Astrocyte of the spinal cord (primary cell): ENCODE measurements at regions not wholly inside any gene's neighbourhood (a gene's known extent, or its start where the extent isn't known, plus 50 kb on each side); places are given as distances from the start of the nearest gene placed in this dataset.
"Not testable (repeated sequence)": the region's sequence is repeated elsewhere in the genome, so short reads cannot be mapped to it uniquely, and the experiment has no call there.

Experiments used
- DNase-seq: peaks from one replicate; pipeline ENCODE4 v3.0.0; 2011; ENCODE audit warnings: low read depth, low spot score
- H3K4me3 ChIP-seq: 2 replicates; pipeline ENCODE4 v1.5.1; 2011; ENCODE audit warnings: low read depth, mild to moderate bottlenecking, low read length, moderate library complexity
- in situ Hi-C: cut with HindIII; loops from 2 replicates; pipeline ENCODE4 v1.10.0; 2017; ENCODE audit warnings: low sequenced_read_pairs
- TF ChIP-seq, protein P1 (sequence below): IDR thresholded peaks from 2 replicates; pipeline ENCODE4 v1.5.1; 2012; ENCODE audit warnings: low read depth, mild to moderate bottlenecking, low read length, inconsistent platforms

DNA sequence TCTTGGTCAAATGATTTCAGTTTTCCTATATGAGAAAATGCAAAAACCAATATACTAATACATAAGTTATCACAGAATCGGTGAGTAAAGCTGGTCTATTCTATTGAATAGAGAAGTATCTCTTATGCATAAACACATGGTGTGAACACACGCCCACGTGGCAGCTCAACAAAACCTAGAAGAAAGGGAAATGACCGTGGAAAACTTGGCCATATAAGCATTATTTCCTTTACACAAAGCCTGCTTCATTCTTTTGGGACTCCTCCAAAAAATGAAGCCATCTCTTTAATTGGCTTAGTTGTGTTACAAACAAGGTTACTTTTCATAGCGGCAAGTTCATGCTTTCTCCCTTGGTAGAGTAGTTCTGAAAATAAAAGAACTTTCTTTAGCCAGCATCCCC, 183.2 kb downstream of the TMEM161B start:
- no peak overlapping the region for H3K4me3 ChIP-seq
- in situ Hi-C loops, result no loop called here
- no peak for DNase-seq
- TF ChIP-seq, protein P1, sequence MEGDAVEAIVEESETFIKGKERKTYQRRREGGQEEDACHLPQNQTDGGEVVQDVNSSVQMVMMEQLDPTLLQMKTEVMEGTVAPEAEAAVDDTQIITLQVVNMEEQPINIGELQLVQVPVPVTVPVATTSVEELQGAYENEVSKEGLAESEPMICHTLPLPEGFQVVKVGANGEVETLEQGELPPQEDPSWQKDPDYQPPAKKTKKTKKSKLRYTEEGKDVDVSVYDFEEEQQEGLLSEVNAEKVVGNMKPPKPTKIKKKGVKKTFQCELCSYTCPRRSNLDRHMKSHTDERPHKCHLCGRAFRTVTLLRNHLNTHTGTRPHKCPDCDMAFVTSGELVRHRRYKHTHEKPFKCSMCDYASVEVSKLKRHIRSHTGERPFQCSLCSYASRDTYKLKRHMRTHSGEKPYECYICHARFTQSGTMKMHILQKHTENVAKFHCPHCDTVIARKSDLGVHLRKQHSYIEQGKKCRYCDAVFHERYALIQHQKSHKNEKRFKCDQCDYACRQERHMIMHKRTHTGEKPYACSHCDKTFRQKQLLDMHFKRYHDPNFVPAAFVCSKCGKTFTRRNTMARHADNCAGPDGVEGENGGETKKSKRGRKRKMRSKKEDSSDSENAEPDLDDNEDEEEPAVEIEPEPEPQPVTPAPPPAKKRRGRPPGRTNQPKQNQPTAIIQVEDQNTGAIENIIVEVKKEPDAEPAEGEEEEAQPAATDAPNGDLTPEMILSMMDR, result no peak

DNA sequence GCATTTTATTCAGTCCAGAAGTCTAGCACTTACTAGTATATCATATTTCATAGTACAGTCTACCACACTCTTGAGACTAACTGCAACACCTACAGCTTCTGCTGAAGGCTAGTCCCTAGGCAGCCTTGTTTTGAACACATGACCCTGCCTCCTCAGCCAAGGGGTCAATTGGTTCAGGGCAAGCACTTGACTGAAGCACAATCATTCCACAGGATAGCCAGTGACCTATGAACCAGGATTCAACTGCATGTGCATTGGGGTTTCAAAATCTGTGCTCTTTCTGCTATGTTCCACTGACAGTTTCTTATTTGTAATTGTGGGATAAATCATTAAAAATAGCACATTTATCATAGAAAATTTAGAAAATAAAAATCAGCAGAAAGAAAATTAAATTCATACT, 186.8 kb downstream of the TMEM161B start:
- TF ChIP-seq, protein P1, result no peak
- no peak overlapping the region for H3K4me3 ChIP-seq
- DNase-seq, result no peak
- in situ Hi-C loops, result no loop called here

DNA sequence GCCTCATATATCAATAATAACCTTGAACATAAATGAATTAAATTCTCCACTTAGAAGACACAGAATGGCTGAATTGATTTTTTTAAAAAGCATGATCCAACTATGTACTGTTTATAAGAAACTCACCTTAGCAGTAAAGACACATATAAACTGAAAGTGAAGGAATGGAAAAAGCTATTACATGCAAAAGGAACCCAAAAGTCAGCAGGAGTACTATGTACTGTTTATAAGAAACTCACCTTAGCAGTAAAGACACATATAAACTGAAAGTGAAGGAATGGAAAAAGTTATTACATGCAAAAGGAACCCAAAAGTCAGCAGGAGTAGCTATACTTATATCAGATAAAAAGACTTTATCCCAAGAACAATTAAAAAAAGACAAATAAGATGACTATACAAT, 204.8 kb downstream of the TMEM161B start:
- H3K4me3 ChIP-seq, result no peak overlapping the region
- TF ChIP-seq, protein P1, result no peak
- DNase-seq, result no peak
- in situ Hi-C loops, result no loop called here

DNA sequence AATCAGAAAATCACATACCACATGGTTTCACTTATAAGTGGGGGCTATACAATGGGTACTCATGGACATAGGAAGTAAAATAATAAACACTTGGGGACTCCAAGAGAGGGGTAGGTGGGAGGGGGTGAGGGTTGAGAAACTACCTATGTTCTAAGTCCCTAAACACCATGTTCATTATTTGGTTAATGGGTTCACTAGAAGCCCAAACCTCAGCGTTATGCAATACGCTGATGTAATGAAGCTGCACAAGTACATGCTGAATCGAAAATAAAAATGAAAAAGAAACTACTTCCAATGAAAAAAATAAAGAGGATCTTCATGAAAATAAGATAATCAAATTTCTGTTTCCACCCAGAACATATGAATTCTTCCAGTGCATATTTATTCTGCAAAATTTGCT, 208.5 kb downstream of the TMEM161B start:
- TF ChIP-seq, protein P1, result no peak
- H3K4me3 ChIP-seq, result no peak overlapping the region
- DNase-seq, result no peak
- in situ Hi-C loops, result no loop called here

DNA sequence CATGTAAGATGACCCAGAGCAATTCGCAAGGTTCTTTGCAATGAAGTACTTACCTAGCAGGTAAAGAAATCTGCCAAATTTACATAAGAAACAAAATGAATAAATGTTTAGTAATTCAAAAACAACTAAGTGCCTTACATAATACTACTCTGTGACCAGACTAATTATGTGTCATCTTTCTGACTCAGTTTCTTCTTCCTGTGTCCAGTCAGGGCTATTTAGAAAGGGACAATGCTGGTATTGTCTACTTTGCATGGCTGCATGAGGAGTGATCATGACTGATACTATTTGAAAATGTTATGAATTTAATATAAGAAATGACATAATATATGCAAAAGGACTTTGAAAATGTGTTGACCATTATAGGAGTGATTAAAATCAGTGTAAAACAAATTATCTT, 210.0 kb downstream of the TMEM161B start:
- in situ Hi-C loops, result no loop called here
- no peak for DNase-seq
- TF ChIP-seq, protein P1, result no peak
- no peak overlapping the region for H3K4me3 ChIP-seq

DNA sequence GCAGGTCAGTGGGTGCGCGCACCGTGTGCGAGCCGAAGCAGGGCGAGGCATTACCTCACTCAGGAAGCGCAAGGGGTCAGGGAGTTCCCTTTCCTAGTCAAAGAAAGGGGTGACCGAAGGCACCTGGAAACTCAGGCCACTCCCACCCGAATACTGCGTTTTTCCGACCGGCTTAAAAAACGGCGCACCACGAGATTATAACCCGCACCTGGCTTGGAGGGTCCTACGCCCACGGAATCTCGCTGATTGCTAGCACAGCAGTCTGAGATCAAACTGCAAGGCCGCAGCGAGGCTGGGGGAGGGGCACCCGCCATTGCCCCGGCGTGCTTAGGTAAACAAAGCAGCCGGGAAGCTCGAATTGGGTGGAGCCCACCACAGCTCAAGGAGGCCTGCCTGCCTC, 216.2 kb downstream of the TMEM161B start:
- DNase-seq, H3K4me3 ChIP-seq, in situ Hi-C loops: not testable (repeated sequence)

DNA sequence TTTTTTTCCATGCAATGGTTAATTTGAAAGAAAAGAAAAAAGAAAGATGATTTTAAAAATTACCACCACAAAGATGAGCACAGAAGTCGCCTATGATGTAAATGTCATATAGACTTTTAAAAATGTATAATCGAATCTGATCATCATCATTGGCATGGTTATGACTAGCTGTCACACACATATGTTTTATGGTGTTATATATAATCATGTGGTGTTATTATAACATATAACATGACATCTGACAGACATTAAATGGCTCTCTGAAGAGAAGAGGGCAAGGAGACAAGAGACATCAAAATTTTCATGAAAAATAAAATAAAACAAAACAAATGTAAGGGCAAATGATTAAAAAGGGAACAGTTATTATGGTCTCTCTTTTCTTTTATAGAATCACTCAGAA, 217.5 kb downstream of the TMEM161B start:
- H3K4me3 ChIP-seq, result no peak overlapping the region
- in situ Hi-C loops, result no loop called here
- DNase-seq, result no peak
- TF ChIP-seq, protein P1, result no peak
